Neural cell (in vitro differentiated cells): ENCODE measurements at regions not wholly inside any gene's neighbourhood (a gene's known extent, or its start where the extent isn't known, plus 50 kb on each side); places are given as distances from the start of the nearest gene placed in this dataset.

Experiments
- EP300 ChIP-seq: fragments of 450-650 bp; conservative IDR thresholded peaks from 2 replicates; pipeline ENCODE4 v1.6.1; 2014; ENCODE audit warnings: antibody characterized with exemption, mild to moderate bottlenecking, moderate library complexity; ENCODE audit not compliant: poor library complexity, severe bottlenecking
- EZH2 ChIP-seq: fragments of 200-600, 300-800 bp; shearing (Covaris generic), sonication (generic); IDR thresholded peaks from 2 replicates; pipeline ENCODE4 v1.6.1; 2014; ENCODE audit warnings: antibody characterized with exemption, low read length, borderline replicate concordance, mild to moderate bottlenecking; ENCODE audit not compliant: insufficient read depth, poor library complexity, severe bottlenecking
- POLR2AphosphoS5 ChIP-seq: IDR thresholded peaks from 2 replicates; pipeline ENCODE4 v1.6.1; 2012
- SMC3 ChIP-seq: fragments of 450-650 bp; conservative IDR thresholded peaks from 2 replicates; pipeline ENCODE4 v1.6.1; 2014; ENCODE audit warnings: antibody characterized with exemption, mild to moderate bottlenecking, moderate library complexity; ENCODE audit not compliant: poor library complexity
- TF ChIP-seq, protein P1 (sequence below): fragments of 450-650 bp; IDR thresholded peaks from 2 replicates; pipeline ENCODE4 v1.5.1; 2014; ENCODE audit warnings: antibody characterized with exemption, mild to moderate bottlenecking, moderate library complexity; ENCODE audit not compliant: poor library complexity, severe bottlenecking
- TF ChIP-seq, protein P2 (sequence below): IDR thresholded peaks from 2 replicates; pipeline ENCODE4 v1.6.1; 2012; ENCODE audit warnings: borderline replicate concordance

DNA sequence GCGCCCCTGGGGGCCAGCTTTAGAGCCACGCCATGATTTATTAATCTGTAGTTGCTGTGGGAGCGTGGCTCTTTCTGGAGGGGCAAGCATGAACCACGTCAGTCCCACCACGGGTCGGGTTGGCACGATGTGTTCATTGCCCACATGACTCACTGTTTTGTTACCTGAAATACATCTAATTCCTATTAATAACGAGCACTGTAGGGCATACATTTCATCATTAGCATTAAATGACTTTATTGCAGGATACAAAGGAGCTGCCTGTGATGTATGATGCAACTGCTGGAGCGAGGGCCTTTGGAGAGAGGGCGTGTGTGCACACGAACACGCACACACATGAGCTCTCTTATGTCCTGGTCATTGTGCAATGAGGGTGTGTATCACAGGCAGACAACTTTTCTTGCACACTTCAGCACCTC is 127.0 kb downstream of the INHBB start:
- TF ChIP-seq, protein P1, sequence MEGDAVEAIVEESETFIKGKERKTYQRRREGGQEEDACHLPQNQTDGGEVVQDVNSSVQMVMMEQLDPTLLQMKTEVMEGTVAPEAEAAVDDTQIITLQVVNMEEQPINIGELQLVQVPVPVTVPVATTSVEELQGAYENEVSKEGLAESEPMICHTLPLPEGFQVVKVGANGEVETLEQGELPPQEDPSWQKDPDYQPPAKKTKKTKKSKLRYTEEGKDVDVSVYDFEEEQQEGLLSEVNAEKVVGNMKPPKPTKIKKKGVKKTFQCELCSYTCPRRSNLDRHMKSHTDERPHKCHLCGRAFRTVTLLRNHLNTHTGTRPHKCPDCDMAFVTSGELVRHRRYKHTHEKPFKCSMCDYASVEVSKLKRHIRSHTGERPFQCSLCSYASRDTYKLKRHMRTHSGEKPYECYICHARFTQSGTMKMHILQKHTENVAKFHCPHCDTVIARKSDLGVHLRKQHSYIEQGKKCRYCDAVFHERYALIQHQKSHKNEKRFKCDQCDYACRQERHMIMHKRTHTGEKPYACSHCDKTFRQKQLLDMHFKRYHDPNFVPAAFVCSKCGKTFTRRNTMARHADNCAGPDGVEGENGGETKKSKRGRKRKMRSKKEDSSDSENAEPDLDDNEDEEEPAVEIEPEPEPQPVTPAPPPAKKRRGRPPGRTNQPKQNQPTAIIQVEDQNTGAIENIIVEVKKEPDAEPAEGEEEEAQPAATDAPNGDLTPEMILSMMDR: no peak
- TF ChIP-seq SMC3 (no peak), POLR2AphosphoS5 (no peak), EZH2 (no peak), EP300 (no peak)
- TF ChIP-seq, protein P2, sequence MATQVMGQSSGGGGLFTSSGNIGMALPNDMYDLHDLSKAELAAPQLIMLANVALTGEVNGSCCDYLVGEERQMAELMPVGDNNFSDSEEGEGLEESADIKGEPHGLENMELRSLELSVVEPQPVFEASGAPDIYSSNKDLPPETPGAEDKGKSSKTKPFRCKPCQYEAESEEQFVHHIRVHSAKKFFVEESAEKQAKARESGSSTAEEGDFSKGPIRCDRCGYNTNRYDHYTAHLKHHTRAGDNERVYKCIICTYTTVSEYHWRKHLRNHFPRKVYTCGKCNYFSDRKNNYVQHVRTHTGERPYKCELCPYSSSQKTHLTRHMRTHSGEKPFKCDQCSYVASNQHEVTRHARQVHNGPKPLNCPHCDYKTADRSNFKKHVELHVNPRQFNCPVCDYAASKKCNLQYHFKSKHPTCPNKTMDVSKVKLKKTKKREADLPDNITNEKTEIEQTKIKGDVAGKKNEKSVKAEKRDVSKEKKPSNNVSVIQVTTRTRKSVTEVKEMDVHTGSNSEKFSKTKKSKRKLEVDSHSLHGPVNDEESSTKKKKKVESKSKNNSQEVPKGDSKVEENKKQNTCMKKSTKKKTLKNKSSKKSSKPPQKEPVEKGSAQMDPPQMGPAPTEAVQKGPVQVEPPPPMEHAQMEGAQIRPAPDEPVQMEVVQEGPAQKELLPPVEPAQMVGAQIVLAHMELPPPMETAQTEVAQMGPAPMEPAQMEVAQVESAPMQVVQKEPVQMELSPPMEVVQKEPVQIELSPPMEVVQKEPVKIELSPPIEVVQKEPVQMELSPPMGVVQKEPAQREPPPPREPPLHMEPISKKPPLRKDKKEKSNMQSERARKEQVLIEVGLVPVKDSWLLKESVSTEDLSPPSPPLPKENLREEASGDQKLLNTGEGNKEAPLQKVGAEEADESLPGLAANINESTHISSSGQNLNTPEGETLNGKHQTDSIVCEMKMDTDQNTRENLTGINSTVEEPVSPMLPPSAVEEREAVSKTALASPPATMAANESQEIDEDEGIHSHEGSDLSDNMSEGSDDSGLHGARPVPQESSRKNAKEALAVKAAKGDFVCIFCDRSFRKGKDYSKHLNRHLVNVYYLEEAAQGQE: no peak
